Tibial nerve (tissue), 3 donors: ENCODE measurements at regions not wholly inside any gene's neighbourhood (a gene's known extent, or its start where the extent isn't known, plus 50 kb on each side); places are given as distances from the start of the nearest gene placed in this dataset.

Experiments
- CTCF ChIP-seq, 5 experiments: fragments of 200-600 bp in 3 of 5; fragments of 450-650 bp in 2 of 5; sonication (generic) in 3 of 5; IDR thresholded peaks; one replicate each; pipeline ENCODE4 v1.5.1; 2016 to 2019; ENCODE audit warnings: antibody characterized with exemption in 5 of 5, mild to moderate bottlenecking in 3 of 5, moderate library complexity in 2 of 5
- POLR2A ChIP-seq, 2 donors: fragments of 450-650 bp; IDR thresholded peaks; one replicate each; pipeline ENCODE4 v1.6.1; 2017; ENCODE audit warnings: antibody characterized with exemption in 2 of 2, mild to moderate bottlenecking in 2 of 2, moderate library complexity in 2 of 2

- TF ChIP-seq CTCF (IDR thresholded peaks at IDR 0.05) (no peak), POLR2A (IDR thresholded peaks at IDR 0.05) (no peak)
Observed at GRCh38 chr11:71333473-71333872, 81.1 kb upstream of the SHANK2 start.
